Astrocyte (in vitro differentiated cells and primary cell): ENCODE measurements at regions not wholly inside any gene's neighbourhood (a gene's known extent, or its start where the extent isn't known, plus 50 kb on each side); places are given as distances from the start of the nearest gene placed in this dataset.

Experiments
- DNase-seq: peaks from one replicate; pipeline ENCODE4 v3.0.0-alpha.2; 2010; ENCODE audit warnings: low read depth
- FAIRE-seq: peaks from 2 replicates; lab custom pipeline; 2011; peaks lifted over from hg19 to GRCh38; lab: Jason Lieb, UNC
- H2AFZ ChIP-seq: 2 replicates; pipeline ENCODE4 v1.6.0; 2012; ENCODE audit warnings: low read depth, low read length, inconsistent platforms
- H3K27ac ChIP-seq: 2 replicates; pipeline ENCODE4 v1.5.1; 2011; ENCODE audit warnings: low read depth, low read length, inconsistent platforms
- H3K27me3 ChIP-seq: 2 replicates; pipeline ENCODE4 v1.6.0; 2011; ENCODE audit warnings: low read length, inconsistent platforms; ENCODE audit not compliant: insufficient read depth
- H3K36me3 ChIP-seq: 2 replicates; pipeline ENCODE4 v1.5.1; 2011; ENCODE audit warnings: low read length, inconsistent platforms; ENCODE audit not compliant: insufficient read depth
- H3K4me1 ChIP-seq: 2 replicates; pipeline ENCODE4 v1.5.1; 2011; ENCODE audit warnings: low read length, inconsistent platforms; ENCODE audit not compliant: insufficient read depth
- H3K4me2 ChIP-seq: 2 replicates; pipeline ENCODE4 v1.6.0; 2012; ENCODE audit warnings: low read length, inconsistent platforms
- H3K4me3 ChIP-seq: 2 replicates; pipeline ENCODE4 v1.5.1; 2011; ENCODE audit warnings: low read depth, mild to moderate bottlenecking, low read length, inconsistent platforms; ENCODE audit not compliant: insufficient read depth
- H3K79me2 ChIP-seq: 2 replicates; pipeline ENCODE4 v1.6.0; 2012; ENCODE audit warnings: mild to moderate bottlenecking, low read length, inconsistent platforms; ENCODE audit not compliant: insufficient read depth
- H3K9ac ChIP-seq: 2 replicates; pipeline ENCODE4 v1.6.0; 2012; ENCODE audit warnings: mild to moderate bottlenecking, low read length, inconsistent platforms
- H3K9me3 ChIP-seq: 2 replicates; pipeline ENCODE4 v1.5.1; 2012; ENCODE audit warnings: low read depth, mild to moderate bottlenecking, low read length, inconsistent platforms; ENCODE audit not compliant: insufficient read depth
- H4K20me1 ChIP-seq: 2 replicates; pipeline ENCODE4 v1.6.0; 2012; ENCODE audit warnings: low read length, inconsistent platforms; ENCODE audit not compliant: insufficient read depth
- H3K27ac Mint-ChIP-seq: one replicate; pipeline ENCODE4 v1.8.0; 2021; ENCODE audit warnings: mild to moderate bottlenecking, mixed read lengths; ENCODE audit not compliant: unreplicated experiment
- H3K27me3 Mint-ChIP-seq: one replicate; pipeline ENCODE4 v1.8.0; 2021; ENCODE audit warnings: low read depth, mixed read lengths; ENCODE audit not compliant: unreplicated experiment
- H3K36me3 Mint-ChIP-seq: one replicate; pipeline ENCODE4 v1.8.0; 2021; ENCODE audit warnings: low read depth, mixed read lengths; ENCODE audit not compliant: unreplicated experiment
- H3K4me1 Mint-ChIP-seq: one replicate; pipeline ENCODE4 v1.8.0; 2021; ENCODE audit warnings: low read depth, mixed read lengths; ENCODE audit not compliant: unreplicated experiment
- H3K4me3 Mint-ChIP-seq: one replicate; pipeline ENCODE4 v1.8.0; 2021; ENCODE audit warnings: mild to moderate bottlenecking, moderate library complexity, mixed read lengths; ENCODE audit not compliant: unreplicated experiment
- H3K9me3 Mint-ChIP-seq: one replicate; pipeline ENCODE4 v1.8.0; 2021; ENCODE audit warnings: mild to moderate bottlenecking, mixed read lengths; ENCODE audit not compliant: unreplicated experiment
- EZH2 ChIP-seq: IDR thresholded peaks from 2 replicates; pipeline ENCODE4 v1.6.1; 2012; ENCODE audit warnings: mild to moderate bottlenecking, low read length, inconsistent platforms; ENCODE audit not compliant: insufficient read depth
- TF ChIP-seq, protein P1 (sequence below): IDR thresholded peaks from 2 replicates; pipeline ENCODE4 v1.5.1; 2011; ENCODE audit warnings: low read depth, mild to moderate bottlenecking, inconsistent platforms, low read length, moderate library complexity; ENCODE audit not compliant: insufficient read depth

DNA sequence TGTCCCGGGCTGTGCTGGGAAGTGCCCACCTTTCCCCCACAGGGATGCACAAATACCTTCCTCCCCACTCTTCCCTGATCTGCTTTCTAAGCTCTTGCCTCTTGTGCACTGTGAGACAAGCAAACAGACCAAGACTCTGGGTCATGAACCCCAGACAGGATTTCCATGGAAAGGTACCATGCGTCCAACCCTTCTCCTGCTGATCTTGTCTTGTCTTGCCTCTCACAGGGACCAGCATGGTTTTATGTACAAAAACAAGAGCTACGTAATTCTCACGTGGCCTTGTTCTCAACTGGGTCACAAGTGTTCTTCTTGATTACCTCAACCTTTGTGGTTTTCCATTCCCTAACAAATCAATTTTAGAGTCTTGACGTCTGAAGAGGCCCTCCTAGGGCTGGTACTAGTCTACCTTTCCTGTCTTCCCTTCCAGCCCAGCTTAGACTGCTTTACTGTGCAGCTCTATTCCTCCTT lies 176.5 kb upstream of the MAP3K1 start:
- Mint-ChIP-seq H3K27ac (no peak overlapping the region), H3K27me3 (peaks cover 21% of the 10 kb centered on the region), H3K4me3 (no peak overlapping the region), H3K36me3 (no peaks in the 10 kb centered on the region), H3K4me1 (peaks cover 35% of the 10 kb centered on the region), H3K9me3 (no peaks in the 10 kb centered on the region)
- H2AFZ ChIP-seq, result no peak overlapping the region
- no peak overlapping the region for H3K9ac ChIP-seq
- H3K27me3 ChIP-seq, result no peaks in the 10 kb centered on the region
- no peak overlapping the region for H3K27ac ChIP-seq
- TF ChIP-seq EZH2, result no peak
- TF ChIP-seq, protein P1, sequence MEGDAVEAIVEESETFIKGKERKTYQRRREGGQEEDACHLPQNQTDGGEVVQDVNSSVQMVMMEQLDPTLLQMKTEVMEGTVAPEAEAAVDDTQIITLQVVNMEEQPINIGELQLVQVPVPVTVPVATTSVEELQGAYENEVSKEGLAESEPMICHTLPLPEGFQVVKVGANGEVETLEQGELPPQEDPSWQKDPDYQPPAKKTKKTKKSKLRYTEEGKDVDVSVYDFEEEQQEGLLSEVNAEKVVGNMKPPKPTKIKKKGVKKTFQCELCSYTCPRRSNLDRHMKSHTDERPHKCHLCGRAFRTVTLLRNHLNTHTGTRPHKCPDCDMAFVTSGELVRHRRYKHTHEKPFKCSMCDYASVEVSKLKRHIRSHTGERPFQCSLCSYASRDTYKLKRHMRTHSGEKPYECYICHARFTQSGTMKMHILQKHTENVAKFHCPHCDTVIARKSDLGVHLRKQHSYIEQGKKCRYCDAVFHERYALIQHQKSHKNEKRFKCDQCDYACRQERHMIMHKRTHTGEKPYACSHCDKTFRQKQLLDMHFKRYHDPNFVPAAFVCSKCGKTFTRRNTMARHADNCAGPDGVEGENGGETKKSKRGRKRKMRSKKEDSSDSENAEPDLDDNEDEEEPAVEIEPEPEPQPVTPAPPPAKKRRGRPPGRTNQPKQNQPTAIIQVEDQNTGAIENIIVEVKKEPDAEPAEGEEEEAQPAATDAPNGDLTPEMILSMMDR, result no peak
- H3K9me3 ChIP-seq, result no peaks in the 10 kb centered on the region
- peaks cover 15% of the 10 kb centered on the region for H3K4me1 ChIP-seq
- FAIRE-seq, result no peak
- H3K36me3 ChIP-seq, result no peaks in the 10 kb centered on the region
- no peak for DNase-seq
- H3K79me2 ChIP-seq, result no peaks in the 10 kb centered on the region
- no peak overlapping the region for H3K4me3 ChIP-seq
- no peak overlapping the region for H3K4me2 ChIP-seq
- H4K20me1 ChIP-seq, result no peaks in the 10 kb centered on the region

DNA sequence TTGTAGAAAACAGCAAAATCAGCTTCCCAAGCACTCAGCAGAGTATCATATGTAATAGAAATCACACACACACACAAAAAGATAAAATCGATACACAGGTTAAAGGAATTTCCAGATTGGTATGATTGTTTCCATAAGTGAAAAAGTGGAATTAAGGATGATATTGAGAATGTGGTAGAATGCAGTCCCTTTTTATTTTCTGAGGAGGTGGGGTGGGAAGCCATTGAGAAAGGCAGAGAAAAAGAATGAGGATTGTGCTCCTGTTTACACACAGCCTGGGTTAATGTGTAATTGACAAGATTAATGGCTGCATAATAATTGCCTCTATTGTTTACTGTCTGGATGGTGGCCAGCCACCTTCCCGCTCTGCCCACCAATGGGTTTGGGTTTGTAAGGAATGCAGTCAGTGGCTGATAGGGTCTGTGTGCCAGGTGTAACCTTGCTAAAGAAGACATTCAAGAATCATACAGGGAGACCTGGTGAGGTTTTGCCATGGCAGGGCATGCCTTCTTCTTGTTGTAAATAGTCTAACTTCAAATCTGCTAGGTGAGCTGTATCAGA lies 177.2 kb upstream of the MAP3K1 start:
- H3K79me2 ChIP-seq, result no peaks in the 10 kb centered on the region
- H4K20me1 ChIP-seq, result no peaks in the 10 kb centered on the region
- Mint-ChIP-seq H3K36me3 (no peaks in the 10 kb centered on the region), H3K4me1 (peaks cover 35% of the 10 kb centered on the region), H3K4me3 (no peak overlapping the region), H3K27ac (no peak overlapping the region), H3K27me3 (peaks cover 21% of the 10 kb centered on the region), H3K9me3 (no peaks in the 10 kb centered on the region)
- TF ChIP-seq, protein P1, result no peak
- TF ChIP-seq EZH2, result no peak
- H3K4me1 ChIP-seq, result peaks cover 15% of the 10 kb centered on the region
- FAIRE-seq (no peak), DNase-seq (no peak)
- H3K9ac ChIP-seq, result no peak overlapping the region
- H2AFZ ChIP-seq, result no peak overlapping the region
- no peak overlapping the region for H3K4me3 ChIP-seq
- H3K27me3 ChIP-seq, result no peaks in the 10 kb centered on the region
- no peaks in the 10 kb centered on the region for H3K36me3 ChIP-seq
- no peaks in the 10 kb centered on the region for H3K9me3 ChIP-seq
- no peak overlapping the region for H3K27ac ChIP-seq
- H3K4me2 ChIP-seq, result peak overlapping the region; percentile 31

DNA sequence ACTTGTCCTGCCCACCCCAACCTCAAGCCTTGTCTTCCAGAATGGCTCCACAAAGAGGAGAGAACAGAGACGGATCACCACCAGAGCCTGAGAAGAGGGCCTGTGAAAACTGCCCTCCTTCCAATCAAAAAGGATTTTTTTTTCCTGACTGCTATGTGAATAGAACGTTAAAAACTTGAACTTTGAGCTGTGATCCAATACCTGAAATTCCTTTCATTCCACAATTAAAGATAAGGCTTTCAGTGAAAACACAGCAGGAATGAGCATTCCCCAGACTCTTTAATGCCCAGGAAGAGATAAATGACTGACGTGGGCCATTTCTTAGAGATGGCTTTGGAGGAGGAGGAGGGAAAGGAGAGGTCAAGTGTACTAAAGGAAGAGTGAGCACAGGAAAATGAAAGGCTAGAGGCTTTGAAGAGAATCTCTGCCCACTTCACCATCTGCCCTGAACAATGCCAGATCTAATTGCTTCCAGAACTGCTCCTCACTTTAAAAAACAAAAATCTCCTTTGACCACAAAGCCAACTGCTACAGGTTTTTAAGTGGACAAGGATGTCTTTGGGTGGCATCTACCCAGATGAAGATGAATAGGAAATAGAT lies 177.9 kb upstream of the MAP3K1 start:
- H3K4me1 Mint-ChIP-seq, result peaks cover 35% of the 10 kb centered on the region

More for the DNA sequence above, 177.9 kb upstream of the MAP3K1 start:
- Mint-ChIP-seq H3K27me3 (peaks cover 23% of the 10 kb centered on the region), H3K9me3 (no peaks in the 10 kb centered on the region), H3K4me3 (no peak overlapping the region), H3K36me3 (no peaks in the 10 kb centered on the region), H3K27ac (no peak overlapping the region)
- Histone ChIP-seq H3K27me3 (no peaks in the 10 kb centered on the region), H3K79me2 (no peaks in the 10 kb centered on the region), H3K4me1 (peaks cover 15% of the 10 kb centered on the region), H3K9me3 (no peaks in the 10 kb centered on the region), H3K4me3 (no peak overlapping the region), H4K20me1 (no peaks in the 10 kb centered on the region), H3K27ac (peak overlapping the region; percentile 32), H3K9ac (no peak overlapping the region), H2AFZ (peak overlapping the region; percentile 48), H3K4me2 (peak overlapping the region; percentile 31), H3K36me3 (no peaks in the 10 kb centered on the region)
- no peak for TF ChIP-seq EZH2
- TF ChIP-seq, protein P1, result no peak
- DNase-seq (peak; percentile 73), FAIRE-seq (no peak)
